ENCODE measurements at regions not wholly inside any gene's neighbourhood (a gene's known extent, or its start where the extent isn't known, plus 50 kb on each side); places are given as distances from the start of the nearest gene placed in this dataset.
"Not testable (repeated sequence)": the region's sequence is repeated elsewhere in the genome, so short reads cannot be mapped to it uniquely, and the experiment has no call there.

DNA sequence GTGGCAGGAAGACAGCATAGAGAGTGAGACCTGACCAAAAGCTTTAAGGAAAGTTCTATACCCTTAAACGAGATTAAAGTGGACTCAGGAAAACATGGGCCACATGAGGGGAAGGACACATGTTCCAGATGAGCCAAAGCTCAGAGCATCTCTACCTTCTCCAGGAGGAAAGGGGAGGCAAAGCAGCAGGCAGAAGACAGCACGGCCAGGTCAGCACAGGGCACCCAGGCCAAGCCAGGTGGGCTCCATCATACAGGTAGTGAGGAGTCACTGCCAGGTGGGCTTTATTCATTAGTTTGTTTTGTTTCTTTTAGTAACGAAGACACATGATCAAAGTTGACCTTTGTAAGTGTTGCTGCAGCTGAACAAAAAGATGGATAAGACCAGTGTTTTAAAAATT lies 1617.6 kb downstream of the SPATA31A7 start:
- H2BK120ac ChIP-seq (ENCODE audit: low read depth, low read length); H3K79me1 ChIP-seq (ENCODE audit: low read depth in 1 of 2, low read length in 2 of 2); H4K91ac ChIP-seq (ENCODE audit: insufficient read depth, low read depth, low read length); H4K20me1 ChIP-seq (ENCODE audit: insufficient read depth, low read length); H2AFZ ChIP-seq (replicated peaks; ENCODE audit: low read length, poor library complexity); H3K4ac ChIP-seq (ENCODE audit: low read depth, low read length); H3K4me2 ChIP-seq (ENCODE audit: low read depth, low read length); H2AK5ac ChIP-seq (ENCODE audit: low read depth, low read length); H2BK20ac ChIP-seq (ENCODE audit: low read depth, low read length); H3K27me3 ChIP-seq (ENCODE audit: control insufficient read depth, insufficient read depth, low read length); in situ Hi-C loops (cut with MboI; ENCODE audit: low sequenced_read_pairs); DNase-seq; H4K8ac ChIP-seq (ENCODE audit: low read depth in 2 of 2, low read length in 2 of 2); H3K23ac ChIP-seq (ENCODE audit: low read depth, low read length); H2BK15ac ChIP-seq (ENCODE audit: low read depth, low read length); H3K4me1 ChIP-seq (ENCODE audit: control insufficient read depth, insufficient read depth, low read length); H3K9me1 ChIP-seq (ENCODE audit: insufficient read depth, low read length); H3K36me3 ChIP-seq (ENCODE audit: control insufficient read depth, insufficient read depth, low read length); H3K27ac ChIP-seq (ENCODE audit: insufficient read depth, low read length); H3K14ac ChIP-seq (replicated peaks; ENCODE audit: low read depth, low read length); intact Hi-C loops (cut with micrococcal nuclease); H3K9ac ChIP-seq (ENCODE audit: low read depth, low read length); H3K4me3 ChIP-seq (ENCODE audit: insufficient read depth, low read depth, low read length); ATAC-seq (ENCODE audit: low read depth); POLR2A ChIA-PET (ENCODE audit: unreplicated experiment); CTCF ChIA-PET; BruUV-seq (replicated peaks); H2AK9ac ChIP-seq (replicated peaks; ENCODE audit: low read depth, low read length, poor library complexity); H4K5ac ChIP-seq (ENCODE audit: low read depth, low read length); H3K56ac ChIP-seq (ENCODE audit: extremely low read depth, insufficient read depth, low read length); H3K9me3 ChIP-seq (ENCODE audit: control insufficient read depth, insufficient read depth, low read length); H3K18ac ChIP-seq (ENCODE audit: low read depth, low read length); dilution Hi-C loops (cut with HindIII; ENCODE audit: low sequenced_read_pairs, unreplicated experiment); H2BK5ac ChIP-seq (ENCODE audit: low read depth, low read length, poor library complexity, severe bottlenecking): not testable (repeated sequence)
- WGBS, 2 experiments (ENCODE audit: extremely low coverage in 2 of 2, insufficient read length in 1 of 2): 0% methylated on average over 1 of the region's 3 CpGs; no CpG with 5 or more reads in 1 of the 2 experiments

DNA sequence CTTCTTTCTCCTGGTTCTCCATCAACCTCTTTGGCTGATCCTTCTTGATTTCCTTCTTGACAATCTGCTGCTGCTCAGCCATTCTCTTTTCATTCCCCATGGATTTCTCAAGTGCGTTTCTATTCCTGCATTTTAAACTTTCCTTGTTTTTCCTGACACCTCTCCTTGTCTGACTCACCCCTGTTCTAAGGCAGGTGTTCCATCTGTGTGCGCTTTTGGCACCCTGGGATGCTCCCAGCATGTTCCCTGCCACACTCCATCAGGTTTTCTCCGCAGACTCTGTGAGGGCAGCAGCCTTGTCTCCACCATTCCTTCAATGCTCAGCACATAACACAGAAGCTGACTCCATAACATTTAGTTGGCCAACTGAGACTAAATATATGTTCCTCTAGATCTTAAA lies 1618.2 kb downstream of the SPATA31A7 start:
- CTCF ChIA-PET; H3K9me3 ChIP-seq (ENCODE audit: control insufficient read depth, insufficient read depth, low read length); H2BK20ac ChIP-seq (ENCODE audit: low read depth, low read length); H2AK5ac ChIP-seq (ENCODE audit: low read depth, low read length); H3K14ac ChIP-seq (replicated peaks; ENCODE audit: low read depth, low read length); H3K27me3 ChIP-seq (ENCODE audit: control insufficient read depth, insufficient read depth, low read length); dilution Hi-C loops (cut with HindIII; ENCODE audit: low sequenced_read_pairs, unreplicated experiment); BruUV-seq (replicated peaks); H3K36me3 ChIP-seq (ENCODE audit: control insufficient read depth, insufficient read depth, low read length); H2BK120ac ChIP-seq (ENCODE audit: low read depth, low read length); POLR2A ChIA-PET (ENCODE audit: unreplicated experiment); H4K91ac ChIP-seq (ENCODE audit: insufficient read depth, low read depth, low read length); H2AK9ac ChIP-seq (replicated peaks; ENCODE audit: low read depth, low read length, poor library complexity); H3K56ac ChIP-seq (ENCODE audit: extremely low read depth, insufficient read depth, low read length); H3K27ac ChIP-seq (ENCODE audit: insufficient read depth, low read length); H4K20me1 ChIP-seq (ENCODE audit: insufficient read depth, low read length); H3K9ac ChIP-seq (ENCODE audit: low read depth, low read length); H3K4me3 ChIP-seq (ENCODE audit: insufficient read depth, low read depth, low read length); H2BK15ac ChIP-seq (ENCODE audit: low read depth, low read length); in situ Hi-C loops (cut with MboI; ENCODE audit: low sequenced_read_pairs); H3K4me1 ChIP-seq (ENCODE audit: control insufficient read depth, insufficient read depth, low read length); H3K9me1 ChIP-seq (ENCODE audit: insufficient read depth, low read length); H3K79me1 ChIP-seq (ENCODE audit: low read depth in 1 of 2, low read length in 2 of 2); ATAC-seq (ENCODE audit: low read depth); H3K18ac ChIP-seq (ENCODE audit: low read depth, low read length); H3K4me2 ChIP-seq (ENCODE audit: low read depth, low read length); H2BK5ac ChIP-seq (ENCODE audit: low read depth, low read length, poor library complexity, severe bottlenecking); intact Hi-C loops (cut with micrococcal nuclease); H3K23ac ChIP-seq (ENCODE audit: low read depth, low read length); DNase-seq; H2AFZ ChIP-seq (replicated peaks; ENCODE audit: low read length, poor library complexity); H4K8ac ChIP-seq (ENCODE audit: low read depth in 2 of 2, low read length in 2 of 2); H3K4ac ChIP-seq (ENCODE audit: low read depth, low read length); H4K5ac ChIP-seq (ENCODE audit: low read depth, low read length): not testable (repeated sequence)
- 37% methylated on average over 2 of the region's 3 CpGs; no CpG with 5 or more reads in 1 of the 2 experiments for WGBS, 2 experiments (ENCODE audit: extremely low coverage in 2 of 2, insufficient read length in 1 of 2)

Data from IMR-90 (cell line).